ENCODE measurements at regions not wholly inside any gene's neighbourhood (a gene's known extent, or its start where the extent isn't known, plus 50 kb on each side); places are given as distances from the start of the nearest gene placed in this dataset.

DNA sequence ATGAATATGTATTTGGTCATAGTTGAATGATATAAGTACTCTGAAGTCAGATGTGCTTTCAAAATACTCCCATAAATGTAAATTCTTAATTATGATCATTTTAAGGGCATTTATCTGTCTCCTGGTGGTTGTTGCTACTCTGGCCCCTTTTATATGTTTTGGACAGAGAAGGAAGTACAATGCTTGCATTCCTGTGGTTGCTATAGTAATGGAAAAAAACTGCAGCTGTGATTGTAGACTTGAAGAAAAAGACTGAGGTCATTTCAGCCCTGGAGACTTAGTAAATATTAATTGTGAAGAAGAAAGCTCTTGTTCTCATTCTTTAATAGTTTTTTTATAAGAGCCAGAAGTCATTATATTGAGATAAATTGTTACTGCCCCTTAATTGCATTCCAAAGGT lies 70.2 kb upstream of the FERD3L start (continued):
- TF ChIP-seq, protein P1, sequence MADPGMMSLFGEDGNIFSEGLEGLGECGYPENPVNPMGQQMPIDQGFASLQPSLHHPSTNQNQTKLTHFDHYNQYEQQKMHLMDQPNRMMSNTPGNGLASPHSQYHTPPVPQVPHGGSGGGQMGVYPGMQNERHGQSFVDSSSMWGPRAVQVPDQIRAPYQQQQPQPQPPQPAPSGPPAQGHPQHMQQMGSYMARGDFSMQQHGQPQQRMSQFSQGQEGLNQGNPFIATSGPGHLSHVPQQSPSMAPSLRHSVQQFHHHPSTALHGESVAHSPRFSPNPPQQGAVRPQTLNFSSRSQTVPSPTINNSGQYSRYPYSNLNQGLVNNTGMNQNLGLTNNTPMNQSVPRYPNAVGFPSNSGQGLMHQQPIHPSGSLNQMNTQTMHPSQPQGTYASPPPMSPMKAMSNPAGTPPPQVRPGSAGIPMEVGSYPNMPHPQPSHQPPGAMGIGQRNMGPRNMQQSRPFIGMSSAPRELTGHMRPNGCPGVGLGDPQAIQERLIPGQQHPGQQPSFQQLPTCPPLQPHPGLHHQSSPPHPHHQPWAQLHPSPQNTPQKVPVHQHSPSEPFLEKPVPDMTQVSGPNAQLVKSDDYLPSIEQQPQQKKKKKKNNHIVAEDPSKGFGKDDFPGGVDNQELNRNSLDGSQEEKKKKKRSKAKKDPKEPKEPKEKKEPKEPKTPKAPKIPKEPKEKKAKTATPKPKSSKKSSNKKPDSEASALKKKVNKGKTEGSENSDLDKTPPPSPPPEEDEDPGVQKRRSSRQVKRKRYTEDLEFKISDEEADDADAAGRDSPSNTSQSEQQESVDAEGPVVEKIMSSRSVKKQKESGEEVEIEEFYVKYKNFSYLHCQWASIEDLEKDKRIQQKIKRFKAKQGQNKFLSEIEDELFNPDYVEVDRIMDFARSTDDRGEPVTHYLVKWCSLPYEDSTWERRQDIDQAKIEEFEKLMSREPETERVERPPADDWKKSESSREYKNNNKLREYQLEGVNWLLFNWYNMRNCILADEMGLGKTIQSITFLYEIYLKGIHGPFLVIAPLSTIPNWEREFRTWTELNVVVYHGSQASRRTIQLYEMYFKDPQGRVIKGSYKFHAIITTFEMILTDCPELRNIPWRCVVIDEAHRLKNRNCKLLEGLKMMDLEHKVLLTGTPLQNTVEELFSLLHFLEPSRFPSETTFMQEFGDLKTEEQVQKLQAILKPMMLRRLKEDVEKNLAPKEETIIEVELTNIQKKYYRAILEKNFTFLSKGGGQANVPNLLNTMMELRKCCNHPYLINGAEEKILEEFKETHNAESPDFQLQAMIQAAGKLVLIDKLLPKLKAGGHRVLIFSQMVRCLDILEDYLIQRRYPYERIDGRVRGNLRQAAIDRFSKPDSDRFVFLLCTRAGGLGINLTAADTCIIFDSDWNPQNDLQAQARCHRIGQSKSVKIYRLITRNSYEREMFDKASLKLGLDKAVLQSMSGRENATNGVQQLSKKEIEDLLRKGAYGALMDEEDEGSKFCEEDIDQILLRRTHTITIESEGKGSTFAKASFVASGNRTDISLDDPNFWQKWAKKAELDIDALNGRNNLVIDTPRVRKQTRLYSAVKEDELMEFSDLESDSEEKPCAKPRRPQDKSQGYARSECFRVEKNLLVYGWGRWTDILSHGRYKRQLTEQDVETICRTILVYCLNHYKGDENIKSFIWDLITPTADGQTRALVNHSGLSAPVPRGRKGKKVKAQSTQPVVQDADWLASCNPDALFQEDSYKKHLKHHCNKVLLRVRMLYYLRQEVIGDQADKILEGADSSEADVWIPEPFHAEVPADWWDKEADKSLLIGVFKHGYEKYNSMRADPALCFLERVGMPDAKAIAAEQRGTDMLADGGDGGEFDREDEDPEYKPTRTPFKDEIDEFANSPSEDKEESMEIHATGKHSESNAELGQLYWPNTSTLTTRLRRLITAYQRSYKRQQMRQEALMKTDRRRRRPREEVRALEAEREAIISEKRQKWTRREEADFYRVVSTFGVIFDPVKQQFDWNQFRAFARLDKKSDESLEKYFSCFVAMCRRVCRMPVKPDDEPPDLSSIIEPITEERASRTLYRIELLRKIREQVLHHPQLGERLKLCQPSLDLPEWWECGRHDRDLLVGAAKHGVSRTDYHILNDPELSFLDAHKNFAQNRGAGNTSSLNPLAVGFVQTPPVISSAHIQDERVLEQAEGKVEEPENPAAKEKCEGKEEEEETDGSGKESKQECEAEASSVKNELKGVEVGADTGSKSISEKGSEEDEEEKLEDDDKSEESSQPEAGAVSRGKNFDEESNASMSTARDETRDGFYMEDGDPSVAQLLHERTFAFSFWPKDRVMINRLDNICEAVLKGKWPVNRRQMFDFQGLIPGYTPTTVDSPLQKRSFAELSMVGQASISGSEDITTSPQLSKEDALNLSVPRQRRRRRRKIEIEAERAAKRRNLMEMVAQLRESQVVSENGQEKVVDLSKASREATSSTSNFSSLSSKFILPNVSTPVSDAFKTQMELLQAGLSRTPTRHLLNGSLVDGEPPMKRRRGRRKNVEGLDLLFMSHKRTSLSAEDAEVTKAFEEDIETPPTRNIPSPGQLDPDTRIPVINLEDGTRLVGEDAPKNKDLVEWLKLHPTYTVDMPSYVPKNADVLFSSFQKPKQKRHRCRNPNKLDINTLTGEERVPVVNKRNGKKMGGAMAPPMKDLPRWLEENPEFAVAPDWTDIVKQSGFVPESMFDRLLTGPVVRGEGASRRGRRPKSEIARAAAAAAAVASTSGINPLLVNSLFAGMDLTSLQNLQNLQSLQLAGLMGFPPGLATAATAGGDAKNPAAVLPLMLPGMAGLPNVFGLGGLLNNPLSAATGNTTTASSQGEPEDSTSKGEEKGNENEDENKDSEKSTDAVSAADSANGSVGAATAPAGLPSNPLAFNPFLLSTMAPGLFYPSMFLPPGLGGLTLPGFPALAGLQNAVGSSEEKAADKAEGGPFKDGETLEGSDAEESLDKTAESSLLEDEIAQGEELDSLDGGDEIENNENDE (IDR thresholded peaks at IDR 0.05; ENCODE audit: insufficient replicate concordance, low read length), result no peak
- TF ChIP-seq JUND (IDR thresholded peaks at IDR 0.05; ENCODE audit: low read length) (no peak), KDM1A (IDR thresholded peaks at IDR 0.05; ENCODE audit: borderline replicate concordance, low read length) (no peak)

Data from H1 (cell line).